VCaP (cell line): ENCODE measurements at regions not wholly inside any gene's neighbourhood (a gene's known extent, or its start where the extent isn't known, plus 50 kb on each side); places are given as distances from the start of the nearest gene placed in this dataset.

Source experiments
- H3K27ac ChIP-seq: fragments of 450-650 bp; 2 replicates; pipeline ENCODE4 v1.5.1; 2017
- CTCF ChIP-seq: fragments of 450-650 bp; conservative IDR thresholded peaks from 2 replicates; pipeline ENCODE4 v1.5.1; 2017; ENCODE audit warnings: mild to moderate bottlenecking, moderate library complexity

- H3K27ac ChIP-seq = no peak overlapping the region
- no peak for TF ChIP-seq CTCF
Measured at GRCh38 chr13:111936267-111936925, 130.6 kb upstream of the SOX1 start.

- H3K27ac ChIP-seq = no peak overlapping the region
- TF ChIP-seq CTCF = no peak
Measured at GRCh38 chr13:111937777-111938311, 129.1 kb upstream of the SOX1 start.

- no peak overlapping the region for H3K27ac ChIP-seq
- TF ChIP-seq CTCF = peak; percentile 10; the same call in 1 of the 2 replicates
Measured at GRCh38 chr13:111938741-111939665, 127.9 kb upstream of the SOX1 start.

- TF ChIP-seq CTCF = 0 out of 2 replicates have a peak, but pooled peaks have one; percentile 3
- H3K27ac ChIP-seq = no peak overlapping the region
Measured at GRCh38 chr13:111939666-111940278, 127.2 kb upstream of the SOX1 start.

- no peak for TF ChIP-seq CTCF
- no peak overlapping the region for H3K27ac ChIP-seq
Measured at GRCh38 chr13:111940892-111941291, 126.1 kb upstream of the SOX1 start.

- no peak for TF ChIP-seq CTCF
Measured at GRCh38 chr13:111941845-111942447, 125.0 kb upstream of the SOX1 start.

More at GRCh38 chr13:111941845-111942447, 125.0 kb upstream of the SOX1 start:
- H3K27ac ChIP-seq = no peak overlapping the region
